ENCODE measurements at regions not wholly inside any gene's neighbourhood (a gene's known extent, or its start where the extent isn't known, plus 50 kb on each side); places are given as distances from the start of the nearest gene placed in this dataset.
"Not testable (repeated sequence)": the region's sequence is repeated elsewhere in the genome, so short reads cannot be mapped to it uniquely, and the experiment has no call there.

GRCh38 chr15:66870880-66871388 is 168.9 kb downstream of the SMAD6 start:
- DNase-seq (ENCODE audit: low spot score in 2 of 2) = no peak
- H3K36me3 ChIP-seq = no peaks in the 10 kb centered on the region
- no peaks in the 10 kb centered on the region for H3K27me3 ChIP-seq
- TF ChIP-seq CTCF (IDR thresholded peaks at IDR 0.05) = no peak
- intact Hi-C loops (cut with DNase I) = no loop called here
- no peak overlapping the region for H3K4me3 ChIP-seq
- no peak overlapping the region for H3K27ac ChIP-seq
- peaks cover 0 to 7% of the 10 kb centered on the region in 2 donors for H3K9me3 ChIP-seq
- H3K4me1 ChIP-seq = no peaks in the 10 kb centered on the region

- H3K27ac ChIP-seq = no peak overlapping the region
- intact Hi-C loops (cut with DNase I) = no loop called here
- TF ChIP-seq CTCF (IDR thresholded peaks at IDR 0.05) = no peak
These were observed 170.4 kb downstream of the SMAD6 start for GRCh38 chr15:66872405-66872804.

GRCh38 chr15:66873331-66873730 is 171.3 kb downstream of the SMAD6 start:
- H3K27ac ChIP-seq; H3K9me3 ChIP-seq; H3K4me1 ChIP-seq; intact Hi-C loops (cut with DNase I); H3K27me3 ChIP-seq; DNase-seq (ENCODE audit: low spot score in 2 of 2); H3K36me3 ChIP-seq; H3K4me3 ChIP-seq: not testable (repeated sequence)

More at GRCh38 chr15:66872405-66872804, 170.4 kb downstream of the SMAD6 start:
- DNase-seq (ENCODE audit: low spot score in 2 of 2) = no peak
- Histone ChIP-seq H3K9me3 (peaks cover 0 to 7% of the 10 kb centered on the region in 2 donors), H3K27me3 (no peaks in the 10 kb centered on the region), H3K36me3 (no peaks in the 10 kb centered on the region), H3K4me1 (no peaks in the 10 kb centered on the region), H3K4me3 (no peak overlapping the region)

GRCh38 chr15:66873856-66874255 is 171.8 kb downstream of the SMAD6 start:
- H3K27ac ChIP-seq = no peak overlapping the region
- DNase-seq (ENCODE audit: low spot score in 2 of 2) = peak in 1 of 2 donors; percentile 58
- H3K4me1 ChIP-seq = peaks cover 0 to 6% of the 10 kb centered on the region in 2 donors
- TF ChIP-seq CTCF (IDR thresholded peaks at IDR 0.05) = no peak
- intact Hi-C loops (cut with DNase I) = no loop called here
- H3K27me3 ChIP-seq = no peaks in the 10 kb centered on the region
- no peak overlapping the region for H3K4me3 ChIP-seq
- no peaks in the 10 kb centered on the region for H3K36me3 ChIP-seq
- peaks cover 0 to 7% of the 10 kb centered on the region in 2 donors for H3K9me3 ChIP-seq

- intact Hi-C loops (cut with DNase I) = no loop called here
- no peak overlapping the region for H3K4me3 ChIP-seq
- DNase-seq (ENCODE audit: low spot score in 2 of 2) = no peak
These were observed 173.8 kb downstream of the SMAD6 start for GRCh38 chr15:66875588-66876420.

More at GRCh38 chr15:66875588-66876420, 173.8 kb downstream of the SMAD6 start:
- Histone ChIP-seq H3K27ac (no peak overlapping the region), H3K36me3 (no peaks in the 10 kb centered on the region), H3K27me3 (no peaks in the 10 kb centered on the region), H3K4me1 (peaks cover 0 to 6% of the 10 kb centered on the region in 2 donors), H3K9me3 (peaks cover 0 to 1% of the 10 kb centered on the region in 2 donors)
- TF ChIP-seq CTCF (IDR thresholded peaks at IDR 0.05) = no peak
